DOHH2 (cell line): ENCODE measurements at regions not wholly inside any gene's neighbourhood (a gene's known extent, or its start where the extent isn't known, plus 50 kb on each side); places are given as distances from the start of the nearest gene placed in this dataset.

ENCODE experiments used
- EZH2phosphoT487 ChIP-seq: fragments of 200-600 bp; sonication (generic); IDR thresholded peaks from 2 replicates; pipeline ENCODE4 v1.6.1; 2017; ENCODE audit warnings: borderline replicate concordance, mild to moderate bottlenecking, antibody characterized with exemption, low read length, moderate library complexity, mixed read lengths
- TF ChIP-seq, protein P1 (sequence below): fragments of 200-600 bp; sonication (generic); IDR thresholded peaks from one replicate; pipeline ENCODE4 v1.5.1; 2014; ENCODE audit warnings: antibody characterized with exemption, mild to moderate bottlenecking, low read depth, low read length; ENCODE audit not compliant: poor library complexity, severe bottlenecking

DNA sequence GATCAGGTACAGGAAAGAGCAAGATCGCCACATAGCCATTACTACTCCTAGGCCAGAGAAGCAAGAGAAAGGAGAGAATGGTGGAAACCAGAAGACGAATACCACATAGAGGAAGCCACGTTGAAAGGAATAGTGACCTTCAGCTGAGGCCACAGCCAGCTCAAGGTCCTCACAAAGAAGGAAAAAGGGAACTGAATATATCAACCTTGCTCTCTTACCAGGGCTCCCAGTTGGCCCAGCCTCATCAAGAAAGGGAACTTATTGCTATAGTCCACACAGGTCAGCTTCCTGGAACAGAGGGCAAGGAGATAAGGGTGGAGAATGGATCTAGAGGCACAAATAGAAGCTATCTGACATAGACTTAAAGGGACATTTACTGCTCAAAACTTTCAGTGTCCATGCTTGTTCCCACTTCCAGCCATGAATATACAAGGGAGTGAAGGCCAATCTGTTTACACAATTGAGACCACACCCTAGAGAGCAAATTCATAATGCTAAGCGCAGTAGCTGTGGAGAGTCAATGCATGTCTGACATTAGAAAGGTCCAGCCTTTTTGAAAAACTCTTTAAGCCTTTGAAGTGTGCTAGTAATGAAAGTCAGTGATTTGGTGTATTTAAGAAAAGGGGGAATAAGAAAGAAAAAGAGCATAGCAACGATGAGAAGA, 120.7 kb upstream of the ZC3H11B start:
- TF ChIP-seq, protein P1, sequence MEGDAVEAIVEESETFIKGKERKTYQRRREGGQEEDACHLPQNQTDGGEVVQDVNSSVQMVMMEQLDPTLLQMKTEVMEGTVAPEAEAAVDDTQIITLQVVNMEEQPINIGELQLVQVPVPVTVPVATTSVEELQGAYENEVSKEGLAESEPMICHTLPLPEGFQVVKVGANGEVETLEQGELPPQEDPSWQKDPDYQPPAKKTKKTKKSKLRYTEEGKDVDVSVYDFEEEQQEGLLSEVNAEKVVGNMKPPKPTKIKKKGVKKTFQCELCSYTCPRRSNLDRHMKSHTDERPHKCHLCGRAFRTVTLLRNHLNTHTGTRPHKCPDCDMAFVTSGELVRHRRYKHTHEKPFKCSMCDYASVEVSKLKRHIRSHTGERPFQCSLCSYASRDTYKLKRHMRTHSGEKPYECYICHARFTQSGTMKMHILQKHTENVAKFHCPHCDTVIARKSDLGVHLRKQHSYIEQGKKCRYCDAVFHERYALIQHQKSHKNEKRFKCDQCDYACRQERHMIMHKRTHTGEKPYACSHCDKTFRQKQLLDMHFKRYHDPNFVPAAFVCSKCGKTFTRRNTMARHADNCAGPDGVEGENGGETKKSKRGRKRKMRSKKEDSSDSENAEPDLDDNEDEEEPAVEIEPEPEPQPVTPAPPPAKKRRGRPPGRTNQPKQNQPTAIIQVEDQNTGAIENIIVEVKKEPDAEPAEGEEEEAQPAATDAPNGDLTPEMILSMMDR: no peak
- TF ChIP-seq EZH2phosphoT487: no peak
